HT1080 (cell line): ENCODE measurements at regions not wholly inside any gene's neighbourhood (a gene's known extent, or its start where the extent isn't known, plus 50 kb on each side); places are given as distances from the start of the nearest gene placed in this dataset.
A peak's percentile ranks its signal among the peaks of the same experiment; 100 is the strongest.

Source experiments
- DNase-seq: peaks from one replicate; pipeline ENCODE4 v3.0.0-alpha.2; 2015; ENCODE audit warnings: low read depth

DNA sequence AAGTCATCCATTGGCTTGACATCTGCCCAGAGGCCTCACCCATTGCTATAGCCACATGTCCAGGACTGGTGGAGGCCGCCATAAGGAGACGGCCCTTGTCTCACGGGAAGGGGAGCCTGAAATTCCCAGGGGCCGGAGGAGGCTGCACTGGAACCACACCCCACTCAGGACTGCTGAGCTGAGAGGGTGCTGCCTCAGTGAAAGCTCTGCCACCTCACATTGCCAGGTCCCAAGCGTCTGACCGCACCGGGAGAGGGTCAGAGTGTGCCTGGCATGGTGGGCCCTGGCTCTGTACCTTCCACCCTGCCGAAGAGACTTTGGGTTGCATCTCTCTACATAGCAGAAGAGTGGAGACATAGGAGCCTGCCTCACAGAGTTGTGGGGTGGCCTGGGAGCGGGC, 134.1 kb upstream of the GLI2 start:
- no peak for DNase-seq

DNA sequence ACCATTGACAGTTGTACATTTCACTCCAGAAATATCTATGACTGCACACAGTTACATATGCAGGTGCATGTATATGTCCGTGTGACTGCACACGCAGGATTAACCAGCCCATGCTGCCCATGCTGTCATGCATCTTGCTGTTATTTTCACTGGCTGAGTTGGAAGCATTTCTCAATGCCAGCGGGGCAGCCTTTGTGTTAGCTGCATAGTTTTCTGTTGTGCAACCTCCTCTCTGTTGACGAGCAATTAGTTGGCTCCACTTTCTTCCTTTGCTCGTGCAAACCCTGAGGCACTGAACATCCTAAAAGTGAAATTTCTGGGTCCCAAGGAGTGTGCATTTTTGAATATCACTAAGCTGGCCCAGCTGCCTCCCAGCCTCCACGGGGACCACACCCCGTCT, 133.4 kb upstream of the GLI2 start:
- no peak for DNase-seq

DNA sequence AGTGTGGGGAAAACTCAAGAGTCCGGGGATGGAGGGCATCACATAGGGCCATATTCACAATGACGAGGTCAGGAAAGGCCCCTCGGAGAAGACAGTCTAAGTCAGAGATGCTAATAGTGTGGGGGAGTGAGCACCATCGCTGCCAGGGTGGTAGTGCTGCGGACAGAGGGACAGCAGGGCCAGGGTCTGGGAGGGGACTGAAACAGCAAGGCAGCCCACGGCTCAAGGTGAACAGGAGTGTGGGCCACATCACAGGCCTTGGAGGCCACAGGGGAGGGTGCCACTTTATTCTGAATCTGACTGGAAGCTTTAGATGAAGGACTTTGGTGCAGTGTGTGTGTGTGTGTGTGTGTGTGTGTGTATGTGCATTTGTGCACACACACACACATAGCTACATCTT, 130.9 kb upstream of the GLI2 start:
- no peak for DNase-seq

DNA sequence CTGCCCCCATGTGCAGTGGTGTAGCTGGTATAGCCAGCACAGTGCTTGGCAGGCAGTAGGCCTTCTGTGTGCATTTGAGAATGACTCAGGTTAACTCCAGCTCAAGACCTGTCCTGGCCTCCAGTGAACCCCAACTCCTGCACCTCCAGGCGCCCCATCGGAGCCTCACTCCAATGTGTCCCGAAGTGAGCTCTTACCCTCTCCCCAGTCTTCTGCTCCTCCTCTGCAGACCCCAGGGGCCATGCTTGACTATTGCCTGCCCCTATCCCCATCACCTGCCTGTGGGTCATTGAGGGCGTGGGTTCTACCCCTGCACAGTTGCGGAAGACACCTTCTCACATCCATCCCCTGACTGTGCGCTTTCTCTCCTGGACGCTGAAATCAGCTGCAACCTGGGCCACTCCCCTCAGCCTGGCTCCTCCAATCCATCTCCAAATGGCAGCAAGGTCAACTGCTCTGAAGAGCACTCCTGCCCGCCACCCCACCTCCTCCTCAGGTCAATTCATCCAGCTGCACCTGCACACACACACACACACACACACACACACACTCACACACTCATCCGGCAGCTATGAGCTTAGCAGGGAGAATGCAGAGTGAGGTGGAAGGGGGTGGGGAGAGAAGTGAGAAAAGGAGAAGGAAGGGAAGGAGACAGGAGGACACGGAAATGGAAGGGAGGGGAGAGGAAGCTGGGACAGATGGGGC, 130.3 kb upstream of the GLI2 start:
- DNase-seq = no peak

DNA sequence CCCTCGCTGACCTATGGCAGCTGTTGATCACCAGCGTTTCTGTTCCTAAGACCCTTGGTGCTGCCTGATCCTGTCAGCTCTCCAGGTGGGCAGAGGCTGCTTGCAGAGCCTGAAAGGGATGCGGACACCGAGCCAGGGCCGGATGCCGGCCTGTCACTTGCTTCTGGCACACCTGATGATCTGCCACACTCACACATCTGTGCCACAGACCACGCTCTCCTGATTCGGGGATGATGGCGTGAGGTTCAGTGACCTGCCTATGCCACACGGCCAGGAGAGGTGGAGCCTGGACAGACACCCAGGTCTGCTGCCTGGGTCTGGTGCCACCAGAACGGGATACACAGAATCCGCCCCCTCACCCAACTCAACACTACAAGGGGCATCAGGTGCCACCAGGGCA, 129.4 kb upstream of the GLI2 start:
- DNase-seq = no peak

DNA sequence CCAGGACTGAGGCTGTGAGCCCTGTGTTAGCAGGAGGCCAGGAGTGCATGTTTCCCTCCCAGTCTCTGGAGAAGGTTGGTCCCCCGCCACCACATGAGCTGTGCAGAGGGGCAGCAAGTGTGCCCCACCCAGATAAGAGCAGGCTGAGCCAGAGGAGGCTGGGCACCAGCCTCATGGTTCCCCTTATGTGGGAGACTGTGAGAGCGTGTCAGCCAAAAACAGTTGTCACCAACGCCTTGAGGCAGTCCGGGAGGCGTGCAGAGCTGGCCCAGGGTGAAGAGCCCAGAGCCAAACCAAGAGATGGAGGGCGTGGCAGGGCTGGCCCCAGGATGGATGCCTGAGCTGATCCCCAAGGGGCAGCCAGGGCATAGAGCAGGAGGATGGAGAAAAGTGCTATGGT, 128.7 kb upstream of the GLI2 start:
- DNase-seq = no peak

DNA sequence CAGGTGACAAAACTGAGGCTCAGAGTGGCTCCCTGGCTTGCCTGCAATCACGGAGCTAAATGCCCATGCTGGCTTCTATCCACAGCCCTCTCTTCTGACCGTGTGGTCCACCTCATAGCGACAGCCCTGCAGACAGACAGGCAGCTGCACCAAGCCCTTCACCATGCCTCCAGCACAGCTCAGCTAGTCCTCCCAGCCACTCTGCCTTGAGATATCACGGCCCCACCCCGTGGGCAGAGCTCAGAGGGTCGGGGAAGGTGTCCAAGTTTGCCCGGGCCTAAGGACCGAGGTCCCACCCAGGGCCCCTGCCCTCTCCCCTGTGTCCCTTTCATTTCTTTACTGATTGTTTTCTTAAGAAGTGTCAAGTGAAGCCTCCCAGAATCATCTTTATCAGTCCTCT, 128.2 kb upstream of the GLI2 start:
- no peak for DNase-seq

DNA sequence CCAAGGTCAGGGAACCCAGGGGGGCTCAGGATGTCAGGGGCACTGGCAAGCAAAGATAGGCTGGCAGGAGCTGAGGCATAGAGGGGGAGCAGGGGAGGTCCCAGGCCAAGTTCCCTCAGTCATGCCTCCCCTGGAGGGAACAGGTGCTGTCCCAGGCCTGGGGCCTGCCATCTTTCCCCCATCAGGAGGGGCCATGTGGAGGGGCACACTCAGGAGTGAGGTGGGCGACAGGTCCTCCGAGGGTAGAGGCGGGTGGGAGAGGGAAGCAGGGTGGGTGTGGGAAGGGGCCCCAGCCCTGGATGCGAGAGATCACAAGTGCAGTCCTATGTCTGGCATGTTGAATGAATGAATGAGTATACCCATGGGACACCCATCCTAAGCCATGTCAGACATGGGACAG, 127.7 kb upstream of the GLI2 start:
- DNase-seq = no peak

DNA sequence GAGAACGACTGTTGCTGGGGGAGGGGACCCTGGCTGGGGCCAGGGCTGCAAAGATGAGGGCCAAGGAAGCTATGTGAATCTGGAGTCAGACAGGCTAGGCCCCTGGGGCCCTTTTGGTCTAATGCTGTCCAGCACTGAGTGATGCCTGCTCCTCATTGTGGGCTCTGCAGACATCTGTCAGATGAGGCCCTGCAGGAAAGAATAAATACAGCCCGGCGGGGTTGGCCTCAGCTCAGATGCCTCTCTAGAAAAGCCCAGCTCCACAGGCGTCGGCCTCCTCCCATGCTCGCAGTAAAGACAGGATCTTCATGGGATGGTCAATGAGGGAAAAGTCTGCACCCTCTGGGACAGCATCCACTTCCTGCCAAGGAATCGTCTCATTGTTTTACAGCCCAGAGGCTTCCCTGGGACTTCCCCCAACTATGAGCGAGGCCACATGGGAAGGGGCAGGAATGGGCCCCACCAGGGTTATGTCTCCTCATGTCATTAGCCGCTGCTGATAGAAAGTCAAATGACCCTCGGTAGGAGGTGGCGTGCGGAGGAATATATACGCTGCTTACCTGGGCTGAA, 125.8 kb upstream of the GLI2 start:
- no peak for DNase-seq

DNA sequence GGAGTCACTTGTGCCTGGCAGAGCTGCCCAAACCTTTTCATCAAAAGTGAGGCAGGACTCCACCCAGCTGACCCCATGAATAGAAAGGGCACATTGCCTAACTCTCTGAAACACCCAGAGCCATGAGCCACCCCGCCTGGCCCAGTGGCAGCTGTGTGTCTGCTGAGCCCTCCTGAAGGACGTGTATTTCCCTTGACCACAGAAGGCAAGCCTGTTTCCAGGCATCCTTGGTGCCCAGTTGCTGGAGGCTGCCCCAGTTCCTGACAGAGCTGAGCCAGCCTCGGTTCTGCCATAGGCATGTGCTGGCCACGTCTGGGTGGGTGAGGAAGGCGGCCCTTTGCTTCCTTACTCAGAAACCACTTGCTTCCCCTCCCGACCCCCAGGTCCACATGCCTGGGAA, 124.7 kb upstream of the GLI2 start:
- DNase-seq = no peak

DNA sequence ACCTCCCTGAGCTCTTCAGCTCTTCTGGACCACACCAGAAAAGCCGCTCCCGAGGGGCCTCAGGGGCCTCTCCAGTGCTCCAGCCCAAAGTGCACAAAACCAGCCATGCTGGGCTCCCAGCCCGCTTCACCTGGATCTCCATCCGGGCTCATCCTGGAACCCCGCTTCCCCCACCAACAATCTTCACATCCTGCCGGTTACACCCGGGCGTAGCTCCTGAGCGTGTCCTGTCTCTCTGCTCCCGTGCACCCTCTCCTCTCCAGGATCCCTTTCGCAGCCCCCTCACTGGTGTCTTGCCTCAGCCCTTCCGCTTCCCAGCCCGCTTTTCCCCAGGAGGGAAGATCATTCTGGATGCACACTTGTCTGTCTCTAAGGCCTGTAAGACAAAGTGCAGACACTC, 123.7 kb upstream of the GLI2 start:
- no peak for DNase-seq

DNA sequence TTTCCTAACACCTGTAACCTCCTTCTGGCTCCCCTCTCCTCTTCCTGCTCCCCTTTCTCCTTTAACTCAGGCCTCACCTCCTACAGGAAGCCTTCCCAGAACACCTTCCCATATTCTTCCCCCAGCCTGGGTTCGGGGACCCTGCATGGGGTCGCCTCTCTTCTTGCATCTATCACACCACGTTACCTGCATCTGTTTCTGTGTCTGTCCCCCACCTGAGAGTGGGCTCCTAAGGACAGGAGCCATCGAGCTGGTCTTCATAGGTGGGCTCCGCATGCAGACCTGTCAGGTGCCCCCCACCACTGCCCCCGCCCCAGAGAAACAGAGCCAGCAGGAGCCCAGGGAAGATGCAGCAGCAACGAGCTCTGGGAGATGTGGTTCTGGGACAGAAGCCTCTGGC, 123.2 kb upstream of the GLI2 start:
- no peak for DNase-seq

DNA sequence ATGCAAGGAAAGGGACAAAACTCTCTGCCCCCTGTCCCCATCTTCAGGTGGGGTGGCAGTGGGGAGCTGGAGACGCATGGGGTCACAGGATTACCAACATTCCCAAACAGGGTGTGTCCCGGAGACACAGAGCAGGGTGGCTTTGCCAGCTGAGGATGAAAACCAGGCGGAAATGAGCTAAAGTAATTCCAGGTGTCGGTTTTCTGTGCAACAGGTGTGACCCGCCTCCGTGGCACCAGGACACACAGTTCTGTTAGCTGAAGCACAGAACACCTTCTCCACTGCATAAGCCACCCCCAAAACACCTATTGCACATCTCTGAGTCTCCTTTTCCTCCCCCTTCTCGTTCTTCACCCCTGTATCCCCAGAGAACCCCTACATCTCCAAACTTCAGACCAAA, 122.7 kb upstream of the GLI2 start:
- DNase-seq = no peak

DNA sequence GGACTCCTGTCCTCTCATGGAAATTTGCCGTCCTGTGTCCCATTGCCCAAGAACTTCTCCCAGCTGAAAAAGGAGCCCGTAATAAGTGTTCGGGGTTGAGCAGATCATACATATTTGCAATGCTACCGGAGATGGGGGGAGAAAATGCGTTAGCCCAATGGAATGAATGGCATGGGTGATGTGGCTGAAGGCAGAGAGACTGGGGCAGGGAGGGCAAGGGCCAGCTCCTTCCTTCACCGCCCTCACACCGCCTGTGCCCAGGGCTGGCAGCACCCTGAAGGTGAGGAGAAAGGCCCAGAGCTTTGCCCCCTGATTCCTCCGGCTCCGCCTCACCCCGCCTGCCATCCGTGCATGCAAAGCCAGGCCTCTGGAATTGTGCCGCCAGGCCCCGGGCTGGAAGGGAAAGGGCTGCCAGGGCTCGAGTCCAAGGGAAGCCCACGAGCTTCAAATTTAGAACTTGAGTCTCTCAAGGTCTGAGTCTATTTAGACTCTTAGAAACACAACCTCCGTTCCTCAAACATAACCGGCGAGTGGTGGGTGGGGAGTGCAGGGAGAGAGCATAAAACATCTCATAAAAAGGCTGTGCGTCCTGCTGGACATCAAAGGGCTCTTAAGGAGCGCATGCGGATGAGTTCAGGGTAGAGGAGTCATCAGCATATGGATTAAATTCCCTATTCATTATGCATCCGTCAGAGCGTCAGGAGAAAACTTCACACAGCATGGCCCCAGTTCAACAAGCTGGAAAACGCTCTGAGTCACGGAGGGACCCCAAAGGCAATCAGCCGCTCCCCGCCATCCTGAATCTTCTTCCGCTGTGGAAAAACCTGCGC, 121.7 kb upstream of the GLI2 start:
- DNase-seq = peak; percentile 25

DNA sequence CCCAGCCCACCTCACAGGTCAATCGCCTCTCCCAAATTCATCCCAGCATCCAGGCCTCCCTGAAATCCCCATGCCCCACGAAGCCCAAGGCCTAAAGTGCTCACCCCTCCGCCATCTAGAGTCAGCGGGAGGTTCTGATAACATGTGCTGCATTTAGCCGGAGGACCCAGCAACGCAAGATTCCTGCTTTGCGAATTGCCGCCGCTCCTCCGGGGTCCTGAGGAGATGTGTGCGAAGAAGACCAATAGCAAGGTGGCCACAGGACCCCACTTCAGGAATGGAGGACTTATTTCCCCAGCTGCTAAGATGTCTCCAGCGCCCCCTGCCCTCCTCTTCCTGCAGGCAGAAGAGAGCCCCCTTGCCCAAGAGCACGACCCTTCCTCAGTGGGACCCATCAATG, 120.8 kb upstream of the GLI2 start:
- DNase-seq = no peak

DNA sequence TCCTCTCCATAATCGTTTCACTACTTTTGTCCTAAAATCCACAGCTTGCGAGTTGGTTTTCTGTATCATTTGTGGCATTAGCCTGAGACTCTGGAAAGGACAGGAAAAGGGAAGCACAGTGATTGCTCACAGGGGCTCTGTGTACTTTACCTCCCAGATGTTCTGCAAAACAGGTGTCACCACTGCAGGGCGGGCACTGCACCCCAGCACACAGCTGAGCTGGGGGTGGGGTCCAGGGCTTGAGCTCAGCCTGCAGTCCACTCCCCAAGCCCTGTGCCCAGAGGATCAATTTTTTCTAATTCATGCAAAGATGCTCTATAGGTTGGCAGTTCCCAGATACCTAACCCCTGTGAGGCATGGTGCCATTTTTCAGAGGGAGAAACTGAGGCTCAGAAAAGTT, 119.4 kb upstream of the GLI2 start:
- DNase-seq = no peak

DNA sequence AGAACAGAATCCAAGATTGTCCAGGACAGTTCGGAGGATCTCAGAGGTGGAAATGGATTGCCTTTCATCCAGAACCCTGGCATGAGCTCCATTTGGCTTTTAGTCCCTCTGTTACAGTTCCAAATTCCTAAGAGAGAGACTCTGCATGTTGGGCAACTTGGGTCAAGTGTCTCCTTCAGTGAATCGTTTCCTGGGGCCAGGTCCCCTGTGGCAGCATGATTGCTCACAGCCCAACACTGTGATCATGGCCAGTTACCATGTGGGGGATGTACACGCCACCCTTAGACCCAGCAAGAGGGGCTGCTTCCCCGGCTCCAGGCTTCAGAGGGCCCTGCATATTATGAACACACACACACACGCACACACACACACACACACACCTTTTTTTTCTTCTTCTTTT, 118.6 kb upstream of the GLI2 start:
- DNase-seq = no peak

DNA sequence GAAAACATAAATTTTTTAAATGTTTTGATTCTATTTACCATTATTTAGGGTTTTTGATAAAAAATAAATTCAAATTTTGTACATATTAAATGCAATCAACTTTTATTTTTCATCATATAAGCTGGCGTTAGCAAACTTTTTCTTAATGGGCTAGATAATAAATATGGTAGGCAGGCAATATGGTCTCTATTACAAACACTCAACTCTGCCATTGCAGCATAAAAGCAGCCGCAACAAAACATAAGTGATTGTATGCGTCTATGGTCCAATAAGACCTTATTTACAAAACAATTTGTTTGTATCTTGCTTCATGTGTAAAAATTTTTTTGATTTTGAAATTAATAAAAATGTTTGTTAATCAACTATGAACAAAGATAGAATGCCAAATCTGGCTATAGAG, 116.8 kb upstream of the GLI2 start:
- DNase-seq = no peak

DNA sequence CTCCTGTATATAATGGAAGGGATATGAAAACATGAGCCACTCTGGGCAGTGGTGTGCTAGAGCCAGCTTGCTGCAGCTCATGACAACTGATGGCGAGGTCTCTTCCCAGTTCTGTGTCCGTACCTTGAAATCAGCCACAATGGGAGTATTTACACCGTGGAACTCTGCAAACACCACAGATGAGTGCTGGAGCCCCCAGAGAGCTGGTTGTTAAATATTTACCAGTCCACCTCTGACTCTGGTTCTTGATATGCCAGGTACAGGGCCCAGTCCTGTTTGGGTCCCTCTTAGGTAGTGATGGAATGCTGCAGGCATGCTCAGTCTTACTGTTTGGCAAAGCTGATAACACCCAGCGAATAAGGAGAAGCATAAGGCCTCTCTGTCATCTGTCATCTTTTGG, 116.1 kb upstream of the GLI2 start:
- no peak for DNase-seq

DNA sequence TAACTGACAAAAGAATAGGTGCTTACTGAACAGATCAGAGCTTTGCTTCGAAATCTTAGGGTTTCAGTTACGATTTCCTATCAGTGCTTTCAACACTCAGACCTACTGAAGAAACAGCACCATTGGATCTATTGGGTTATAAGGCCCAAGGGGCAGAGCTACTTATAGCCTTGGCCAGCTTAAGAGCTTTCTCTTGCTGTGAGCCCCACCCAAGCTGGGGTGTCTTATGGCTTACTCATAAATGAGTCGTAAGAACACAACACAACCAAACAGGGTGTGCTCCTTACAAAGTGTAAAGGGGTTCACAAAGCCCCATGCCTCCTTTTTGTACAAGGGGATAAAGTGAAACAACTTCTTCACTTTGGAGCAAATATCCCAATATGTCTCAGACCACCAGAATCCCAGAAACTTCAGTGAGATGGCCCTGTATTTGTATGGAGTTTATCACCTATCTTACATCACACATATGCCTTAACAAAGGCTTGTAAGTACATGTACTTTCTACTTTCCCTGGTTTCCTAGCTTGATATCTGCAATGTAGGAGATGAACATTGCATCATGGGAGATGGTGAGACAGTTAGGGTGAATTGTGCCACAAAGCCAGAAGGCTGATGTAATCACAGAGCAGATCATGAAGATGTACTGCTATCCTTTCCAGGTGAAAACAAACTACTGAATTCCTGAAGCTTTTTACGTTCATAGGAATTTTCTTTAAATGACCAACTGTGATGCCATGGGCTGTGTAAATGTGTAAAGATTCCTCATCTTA, 115.5 kb upstream of the GLI2 start:
- peak; percentile 10 for DNase-seq

DNA sequence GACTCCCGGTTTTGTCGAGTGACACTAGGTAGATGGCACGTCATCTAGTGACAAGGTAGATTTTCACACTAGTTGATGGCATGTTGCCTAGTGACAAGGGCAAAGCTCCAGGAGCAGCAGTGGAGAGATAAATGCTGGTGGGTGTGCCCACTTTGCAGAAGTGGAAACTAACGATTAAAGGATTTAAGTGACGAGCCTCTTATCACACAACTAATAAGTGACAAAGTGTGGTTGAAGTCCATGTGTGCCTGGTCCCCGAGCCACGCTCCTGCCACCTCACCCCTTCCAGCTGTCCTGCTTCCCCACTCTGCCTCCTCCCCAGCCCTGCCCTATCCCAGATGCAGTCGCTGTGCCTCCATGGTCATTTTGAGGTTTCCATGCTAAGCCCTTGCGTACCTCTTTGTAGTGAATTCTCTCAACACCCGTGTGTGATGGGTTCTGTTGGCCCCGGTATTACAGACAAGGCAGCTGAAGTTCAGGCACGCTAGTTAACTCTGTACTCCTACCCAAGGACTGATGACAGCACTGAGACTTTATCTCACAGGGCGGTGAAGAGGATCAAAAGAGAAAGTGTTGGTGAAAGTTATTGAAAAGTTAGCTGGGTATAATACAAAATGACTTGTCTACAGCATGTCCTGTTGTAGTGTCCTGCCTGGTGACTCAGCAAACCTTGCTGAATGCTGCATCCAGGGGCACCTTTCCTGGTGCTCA, 113.4 kb upstream of the GLI2 start:
- DNase-seq = no peak
